HEK293 (cell line): ENCODE measurements at regions not wholly inside any gene's neighbourhood (a gene's known extent, or its start where the extent isn't known, plus 50 kb on each side); places are given as distances from the start of the nearest gene placed in this dataset.

Source experiments
- TCF7L2 ChIP-seq: IDR thresholded peaks from 2 replicates; pipeline ENCODE4 v1.6.1; 2011; ENCODE audit warnings: low read depth, mild to moderate bottlenecking, inconsistent platforms, low read length, moderate library complexity, borderline replicate concordance
- ZNF184 ChIP-seq: fragments of 450-650 bp; IDR thresholded peaks from 2 replicates; pipeline ENCODE4 v1.5.1; 2018; ENCODE audit warnings: missing biosample characterization, mild to moderate bottlenecking, missing genetic modification characterization
- ZNF239 ChIP-seq: fragments of 450-650 bp; formaldehyde crosslinking; IDR thresholded peaks from 2 replicates; pipeline ENCODE4 v1.5.1; 2016; ENCODE audit warnings: missing biosample characterization, missing genetic modification characterization
- ZNF311 ChIP-seq: fragments of 450-650 bp; formaldehyde crosslinking; IDR thresholded peaks from 2 replicates; pipeline ENCODE4 v1.5.1; 2017; ENCODE audit warnings: missing biosample characterization, missing genetic modification characterization, borderline replicate concordance
- ZNF350 ChIP-seq: fragments of 450-650 bp; formaldehyde crosslinking; IDR thresholded peaks from 2 replicates; pipeline ENCODE4 v1.5.0; 2017; ENCODE audit warnings: missing biosample characterization, mild to moderate bottlenecking, missing genetic modification characterization
- ZNF394 ChIP-seq: fragments of 450-650 bp; formaldehyde crosslinking; IDR thresholded peaks from 2 replicates; pipeline ENCODE4 v1.5.1; 2016; ENCODE audit warnings: missing biosample characterization, missing genetic modification characterization, mild to moderate bottlenecking, moderate library complexity, borderline replicate concordance
- ZNF510 ChIP-seq: fragments of 450-650 bp; formaldehyde crosslinking; IDR thresholded peaks from 2 replicates; pipeline ENCODE4 v1.5.1; 2018; ENCODE audit warnings: mild to moderate bottlenecking, missing genetic modification characterization, missing biosample characterization; ENCODE audit not compliant: insufficient replicate concordance
- TF ChIP-seq, protein P1 (sequence below): fragments of 450-650 bp; formaldehyde crosslinking; IDR thresholded peaks from 2 replicates; pipeline ENCODE4 v1.5.1; 2016; ENCODE audit warnings: missing biosample characterization, missing genetic modification characterization
- TF ChIP-seq, protein P2 (sequence below): fragments of 450-650 bp; formaldehyde crosslinking; IDR thresholded peaks from 2 replicates; pipeline ENCODE4 v1.5.1; 2016; ENCODE audit warnings: missing biosample characterization, missing genetic modification characterization, low read depth

DNA sequence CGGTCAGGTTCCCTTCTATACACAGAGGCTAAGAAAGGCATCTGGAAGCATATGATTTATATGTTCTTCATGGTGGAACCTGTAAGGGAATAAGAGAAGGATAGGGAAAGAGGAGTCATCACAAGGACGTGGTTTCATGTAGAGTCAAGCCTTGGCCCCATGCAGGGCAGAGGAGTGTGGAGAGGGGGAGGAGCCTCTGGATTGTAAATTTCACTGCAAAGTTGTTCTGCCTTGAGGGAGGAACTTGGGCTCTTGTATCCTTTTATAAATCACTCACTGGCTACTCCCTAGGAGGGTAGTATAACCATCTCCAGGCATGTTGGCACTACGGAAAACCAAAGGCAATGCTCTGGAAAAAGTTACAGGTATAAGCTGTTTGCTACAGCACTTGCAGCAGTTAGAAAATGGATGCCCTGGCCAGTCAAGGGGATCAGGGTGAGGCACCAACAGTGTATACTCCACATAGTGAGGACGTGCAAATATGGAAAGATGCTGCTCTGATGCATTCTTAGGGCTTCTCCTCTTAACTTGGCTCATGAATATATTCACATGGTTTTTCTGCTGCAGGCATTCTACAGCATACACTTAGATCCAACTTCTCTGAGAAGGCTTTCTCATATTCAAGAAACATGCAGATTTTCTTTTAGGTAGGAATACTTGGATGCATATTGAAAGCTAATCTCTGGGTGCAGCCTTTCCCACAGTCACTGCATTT lies 60.3 kb upstream of the ZNF81 start:
- TF ChIP-seq ZNF394 (tag by site-specific recombination), result no peak
- TF ChIP-seq TCF7L2, result no peak
- TF ChIP-seq, protein P1, sequence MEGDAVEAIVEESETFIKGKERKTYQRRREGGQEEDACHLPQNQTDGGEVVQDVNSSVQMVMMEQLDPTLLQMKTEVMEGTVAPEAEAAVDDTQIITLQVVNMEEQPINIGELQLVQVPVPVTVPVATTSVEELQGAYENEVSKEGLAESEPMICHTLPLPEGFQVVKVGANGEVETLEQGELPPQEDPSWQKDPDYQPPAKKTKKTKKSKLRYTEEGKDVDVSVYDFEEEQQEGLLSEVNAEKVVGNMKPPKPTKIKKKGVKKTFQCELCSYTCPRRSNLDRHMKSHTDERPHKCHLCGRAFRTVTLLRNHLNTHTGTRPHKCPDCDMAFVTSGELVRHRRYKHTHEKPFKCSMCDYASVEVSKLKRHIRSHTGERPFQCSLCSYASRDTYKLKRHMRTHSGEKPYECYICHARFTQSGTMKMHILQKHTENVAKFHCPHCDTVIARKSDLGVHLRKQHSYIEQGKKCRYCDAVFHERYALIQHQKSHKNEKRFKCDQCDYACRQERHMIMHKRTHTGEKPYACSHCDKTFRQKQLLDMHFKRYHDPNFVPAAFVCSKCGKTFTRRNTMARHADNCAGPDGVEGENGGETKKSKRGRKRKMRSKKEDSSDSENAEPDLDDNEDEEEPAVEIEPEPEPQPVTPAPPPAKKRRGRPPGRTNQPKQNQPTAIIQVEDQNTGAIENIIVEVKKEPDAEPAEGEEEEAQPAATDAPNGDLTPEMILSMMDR (tag by site-specific recombination), result no peak
- no peak for TF ChIP-seq ZNF510 (tag by site-specific recombination)
- TF ChIP-seq ZNF311 (tag by site-specific recombination), result no peak
- no peak for TF ChIP-seq ZNF350 (tag by site-specific recombination)
- TF ChIP-seq, protein P2, sequence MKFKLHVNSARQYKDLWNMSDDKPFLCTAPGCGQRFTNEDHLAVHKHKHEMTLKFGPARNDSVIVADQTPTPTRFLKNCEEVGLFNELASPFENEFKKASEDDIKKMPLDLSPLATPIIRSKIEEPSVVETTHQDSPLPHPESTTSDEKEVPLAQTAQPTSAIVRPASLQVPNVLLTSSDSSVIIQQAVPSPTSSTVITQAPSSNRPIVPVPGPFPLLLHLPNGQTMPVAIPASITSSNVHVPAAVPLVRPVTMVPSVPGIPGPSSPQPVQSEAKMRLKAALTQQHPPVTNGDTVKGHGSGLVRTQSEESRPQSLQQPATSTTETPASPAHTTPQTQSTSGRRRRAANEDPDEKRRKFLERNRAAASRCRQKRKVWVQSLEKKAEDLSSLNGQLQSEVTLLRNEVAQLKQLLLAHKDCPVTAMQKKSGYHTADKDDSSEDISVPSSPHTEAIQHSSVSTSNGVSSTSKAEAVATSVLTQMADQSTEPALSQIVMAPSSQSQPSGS (tag by site-specific recombination), result no peak
- TF ChIP-seq ZNF239 (tag by site-specific recombination), result no peak
- TF ChIP-seq ZNF184, result no peak
